ENCODE measurements at regions not wholly inside any gene's neighbourhood (a gene's known extent, or its start where the extent isn't known, plus 50 kb on each side); places are given as distances from the start of the nearest gene placed in this dataset.

- peaks cover 15% of the 10 kb centered on the region in 2 experiments for H3K4me1 Mint-ChIP-seq
- no CpG with 5 or more reads among the region's 3 CpGs for WGBS (ENCODE audit: extremely low coverage, insufficient read length, low lambda C conversion rate)
- H3K9me3 ChIP-seq (ENCODE audit: control insufficient read depth, low read depth, low read length), result no peaks in the 10 kb centered on the region
- H3K23ac ChIP-seq (ENCODE audit: insufficient read length, low read depth, low read length), result no peak overlapping the region
- H3K14ac ChIP-seq (ENCODE audit: insufficient read depth, low read length), result no peak overlapping the region
- no peak overlapping the region for H2BK15ac ChIP-seq (ENCODE audit: low read depth, low read length)
- no peak overlapping the region for H3K56ac ChIP-seq (ENCODE audit: insufficient read length, low read depth, low read length)
- no peak overlapping the region for H2BK12ac ChIP-seq (ENCODE audit: insufficient read length, low read depth, low read length)
- H2AK5ac ChIP-seq (ENCODE audit: insufficient read length, low read length), result no peak overlapping the region
- no peak overlapping the region for H2AFZ ChIP-seq (ENCODE audit: low read length)
- no peak overlapping the region for H2BK5ac ChIP-seq (ENCODE audit: insufficient read length, low read length)
- H3K27ac Mint-ChIP-seq, result no peak overlapping the region
- no peak overlapping the region for H4K91ac ChIP-seq (ENCODE audit: insufficient read length, low read depth, low read length)
- H3T11ph ChIP-seq (ENCODE audit: low read length), result no peak overlapping the region
- no peak for DNase-seq
- H3K18ac ChIP-seq (ENCODE audit: insufficient read length, low read depth, low read length), result no peak overlapping the region
- no peaks in the 10 kb centered on the region for H3K23me2 ChIP-seq (ENCODE audit: insufficient read length, low read depth, low read length, poor library complexity, severe bottlenecking)
- no peaks in the 10 kb centered on the region for H3K27me3 Mint-ChIP-seq (ENCODE audit: low read depth)
- no peak for TF ChIP-seq CTCF (conservative IDR thresholded peaks at IDR 0.05)
- H3K27me3 ChIP-seq (ENCODE audit: insufficient read depth, low read length), result no peaks in the 10 kb centered on the region
- H3K79me2 ChIP-seq (ENCODE audit: insufficient read depth, low read length), result no peaks in the 10 kb centered on the region
- no peak overlapping the region for H3K4ac ChIP-seq (ENCODE audit: low read depth, low read length)
- no peak overlapping the region for H2BK120ac ChIP-seq (ENCODE audit: low read depth, low read length, poor library complexity, severe bottlenecking)
- H3K9ac ChIP-seq (ENCODE audit: extremely low read depth, insufficient read length, low read length), result no peak overlapping the region
- H3K4me1 ChIP-seq (ENCODE audit: insufficient read depth, low read length), result no peaks in the 10 kb centered on the region
- peaks cover 3 to 4% of the 10 kb centered on the region in 2 experiments; a peak in 3 of 5 replicates for H3K9me3 Mint-ChIP-seq
- peaks cover 0 to 6% (median 2%) of the 10 kb centered on the region in 3 experiments; a peak in 3 of 7 replicates for H3K36me3 Mint-ChIP-seq (ENCODE audit: insufficient read depth in 1 of 3, low read depth in 3 of 3)
- H3K4me3 Mint-ChIP-seq, result no peak overlapping the region
- H3K27ac ChIP-seq (ENCODE audit: insufficient read length, low read depth, low read length), result no peak overlapping the region
- no peak overlapping the region for H4K8ac ChIP-seq (replicated peaks; ENCODE audit: insufficient read length, low read depth, low read length)
- no peak overlapping the region for H4K5ac ChIP-seq (ENCODE audit: insufficient read length, low read depth, low read length)
- H2BK20ac ChIP-seq (ENCODE audit: low read depth, low read length, poor library complexity, severe bottlenecking), result no peak overlapping the region
- H4K20me1 ChIP-seq (ENCODE audit: control insufficient read depth, insufficient read depth, insufficient read length), result no peaks in the 10 kb centered on the region
- no peaks in the 10 kb centered on the region for H3K79me1 ChIP-seq (ENCODE audit: insufficient read depth, low read depth, low read length, poor library complexity, severe bottlenecking)
- no peak overlapping the region for H3K4me2 ChIP-seq (ENCODE audit: insufficient read depth, insufficient read length, low read length)
These were observed 60.8 kb upstream of the IVNS1ABP start for GRCh38 chr1:185377831-185378230.

Measured in H9 (cell line).